Stimulated activated naive CD4-positive, alpha-beta T cell treated with Interleukin-2 at 50 U/mL for 16 hours (primary cell): ENCODE measurements at regions not wholly inside any gene's neighbourhood (a gene's known extent, or its start where the extent isn't known, plus 50 kb on each side); places are given as distances from the start of the nearest gene placed in this dataset.
"Not testable (repeated sequence)": the region's sequence is repeated elsewhere in the genome, so short reads cannot be mapped to it uniquely, and the experiment has no call there.

Experiments used
- DNase-seq: peaks from one replicate; lab custom pipeline; 2025; lab: John Stamatoyannopoulos, UW

DNA sequence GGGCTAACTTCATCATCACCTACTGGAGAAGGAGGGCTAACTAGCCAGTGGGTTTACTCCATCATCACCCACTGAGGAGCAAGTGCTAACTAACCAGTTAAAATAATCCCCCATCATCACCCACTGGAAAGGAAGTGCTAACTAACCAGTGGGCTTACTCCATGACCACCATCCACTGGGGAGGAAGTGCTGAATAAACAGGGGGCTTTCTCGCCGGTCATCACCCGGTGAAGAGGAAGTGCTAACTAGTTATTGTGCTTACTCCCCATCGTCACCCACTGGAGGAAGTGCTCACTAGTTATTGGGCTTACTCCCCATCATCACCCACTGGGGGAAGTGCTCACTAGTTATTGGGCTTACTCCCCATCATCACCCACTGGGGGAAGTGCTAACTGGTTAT, 124.4 kb upstream of the SALL3 start:
- DNase-seq, result no peak

DNA sequence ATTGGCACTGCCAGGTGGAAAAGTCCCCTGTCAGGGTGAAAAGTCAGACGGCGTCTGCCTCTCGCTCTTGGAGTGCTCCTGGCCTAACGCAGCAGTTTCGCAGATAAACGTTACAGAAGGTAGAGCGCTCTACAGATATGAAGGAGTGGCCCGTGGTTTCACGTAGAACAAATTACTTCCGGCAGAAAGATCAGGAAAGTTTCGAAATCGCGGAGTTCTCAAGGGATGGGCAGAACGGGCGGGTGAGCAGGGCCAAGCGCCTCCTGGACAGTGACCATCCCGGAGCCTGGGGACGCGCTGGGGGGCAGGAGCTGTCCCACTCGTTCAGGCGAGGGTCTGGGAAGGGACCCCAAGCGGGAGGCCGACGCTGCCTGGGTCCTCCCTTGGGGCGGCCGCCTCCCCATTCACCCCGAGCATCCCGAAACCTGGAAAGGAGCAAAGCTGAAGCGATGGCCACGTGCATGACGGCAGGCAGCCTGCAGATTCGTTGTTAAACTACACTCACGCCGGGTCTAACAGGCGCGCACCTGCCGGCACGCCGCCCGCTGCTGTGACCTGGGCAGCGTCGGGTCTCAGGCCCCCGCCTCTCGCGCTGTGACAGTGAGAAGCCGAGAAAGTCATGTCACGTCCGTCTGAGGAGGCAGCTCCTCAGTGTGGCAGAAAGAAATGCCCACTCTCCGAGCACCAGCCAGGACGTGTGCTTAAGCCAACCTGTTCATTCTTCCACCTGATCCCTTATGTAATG, 122.9 kb upstream of the SALL3 start:
- no peak for DNase-seq

DNA sequence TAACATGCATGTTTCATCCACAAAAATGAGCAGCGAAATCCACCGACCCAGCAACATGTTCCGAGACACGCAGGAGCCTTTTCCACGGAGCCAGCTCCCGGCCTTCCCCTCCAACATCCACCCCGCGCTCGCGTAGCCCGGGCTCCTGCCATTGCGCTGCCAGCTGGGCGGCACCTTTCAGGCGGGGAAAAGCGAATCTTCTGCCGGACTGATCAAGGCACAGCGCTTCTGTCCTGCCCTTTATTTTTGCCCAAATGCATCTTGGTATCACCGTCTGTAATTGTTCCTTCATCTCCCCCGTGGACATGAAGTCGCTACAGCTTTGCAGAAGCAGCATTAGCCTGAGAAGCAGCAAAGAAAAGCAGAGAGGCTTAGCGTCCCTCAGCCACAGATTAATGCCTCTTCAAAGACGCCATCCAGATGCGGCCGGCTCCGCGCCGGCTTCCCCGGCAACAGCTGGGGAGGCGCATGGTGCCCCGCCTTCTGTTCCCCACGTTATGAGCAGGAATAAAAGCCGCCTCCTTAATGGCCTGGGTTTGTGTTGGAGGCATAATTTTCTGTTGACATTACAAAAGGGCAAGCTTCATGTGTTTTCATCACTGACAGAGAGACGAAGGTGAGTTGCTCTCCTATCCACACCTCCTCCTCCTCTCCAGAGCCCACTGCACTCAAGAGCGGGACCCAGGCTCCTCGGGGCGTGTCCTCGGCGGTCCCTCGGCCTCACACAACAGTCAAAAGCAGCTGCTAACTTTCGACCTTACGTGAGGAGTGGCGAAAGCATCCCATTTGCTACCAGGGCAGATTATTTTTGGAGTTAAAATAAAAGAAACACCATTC, 122.1 kb upstream of the SALL3 start:
- no peak for DNase-seq

DNA sequence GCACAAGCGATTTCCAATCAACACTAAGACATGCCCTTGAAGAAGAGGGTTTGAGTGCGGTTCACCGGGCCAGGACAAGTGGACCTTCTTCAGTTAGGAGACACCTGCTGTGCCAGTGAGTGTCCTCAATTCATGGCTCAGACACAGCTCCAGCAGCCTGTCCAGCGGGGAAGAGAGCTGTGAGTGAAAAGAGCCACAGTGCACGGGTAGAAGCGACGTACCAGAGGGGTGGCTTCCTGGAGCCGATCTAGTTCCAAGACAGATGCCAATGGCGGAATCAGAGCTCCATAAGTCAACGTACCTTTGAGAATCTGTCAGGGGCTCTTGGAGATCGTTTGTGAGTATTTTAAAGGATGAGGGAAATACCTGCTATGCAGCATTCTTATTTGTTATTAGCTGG, 119.9 kb upstream of the SALL3 start:
- no peak for DNase-seq

DNA sequence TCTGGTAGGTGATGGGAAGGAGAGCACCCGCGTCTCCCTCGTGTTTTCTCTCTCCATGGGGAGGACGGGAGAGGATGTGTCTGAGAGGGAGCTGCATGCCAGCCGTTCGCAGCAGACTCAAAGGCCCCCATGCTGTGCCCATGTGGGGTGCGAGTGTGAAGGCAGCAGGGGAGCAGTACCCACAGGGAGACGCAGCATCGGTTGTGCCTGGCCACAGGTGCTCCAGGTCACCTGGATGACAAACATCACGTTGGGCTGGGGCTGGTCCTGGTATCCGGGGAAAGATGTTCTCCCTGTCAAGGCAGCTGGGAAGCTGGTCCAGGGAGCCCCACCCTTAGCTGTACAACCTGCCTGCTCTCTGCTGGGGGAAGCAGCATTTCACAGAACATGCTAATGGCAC, 119.5 kb upstream of the SALL3 start:
- DNase-seq, result no peak

DNA sequence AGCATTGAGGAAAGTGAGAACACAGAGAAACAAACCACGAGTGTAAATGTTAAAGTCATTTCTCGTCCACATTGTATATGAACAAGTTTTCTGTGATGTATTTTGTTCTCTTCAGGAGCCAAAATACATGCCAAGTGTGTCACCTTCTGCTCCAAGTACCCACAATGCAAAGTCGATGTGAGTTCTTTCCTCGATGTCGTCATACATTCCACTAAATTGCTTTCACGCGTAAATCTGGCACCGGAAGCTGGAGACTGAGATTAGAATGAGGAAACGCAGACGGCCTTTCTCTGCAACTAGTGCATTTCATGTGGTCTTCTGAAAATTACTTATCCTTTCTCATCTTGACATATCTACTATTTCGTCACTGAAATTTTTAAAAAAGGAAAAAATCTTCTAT, 118.5 kb upstream of the SALL3 start:
- no peak for DNase-seq

DNA sequence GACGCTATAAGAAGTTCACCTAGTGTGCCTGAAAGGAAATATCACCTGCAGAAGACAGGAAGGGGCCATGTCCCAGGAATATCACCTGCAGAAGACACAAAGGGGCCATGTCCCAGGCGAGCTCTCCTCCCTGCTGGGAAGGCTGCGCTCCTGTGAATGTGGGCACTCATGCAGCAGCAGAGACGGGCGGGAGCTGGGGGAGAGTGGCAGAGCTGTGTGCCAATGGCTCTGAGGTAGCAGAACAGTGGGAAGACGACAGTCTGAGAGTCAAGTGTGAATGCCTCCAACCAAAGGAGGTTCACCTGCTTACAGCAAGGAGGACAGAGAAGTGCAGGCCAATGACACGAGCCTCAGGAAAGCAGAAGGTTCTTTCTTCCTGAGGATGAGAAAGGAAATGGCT, 117.9 kb upstream of the SALL3 start:
- no peak for DNase-seq

DNA sequence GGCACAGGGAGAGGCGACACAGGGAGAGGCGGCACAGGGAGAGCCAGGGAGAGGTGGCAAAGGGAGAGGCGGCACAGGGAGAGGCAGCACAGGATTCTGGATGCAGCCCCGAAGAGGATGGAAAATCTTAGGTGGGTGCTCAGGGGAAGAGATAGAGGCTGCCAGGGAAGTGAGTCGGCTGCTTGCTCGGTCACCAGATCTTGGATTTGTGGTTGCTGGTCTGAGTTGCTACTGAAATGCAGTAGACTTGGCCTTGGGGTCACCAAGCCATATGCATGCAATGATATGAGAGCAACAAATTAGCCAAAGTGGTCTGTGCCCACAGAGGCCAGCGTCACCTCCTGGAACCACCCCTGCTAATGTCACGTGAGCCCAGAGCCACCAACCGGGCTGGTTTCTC, 117.2 kb upstream of the SALL3 start:
- DNase-seq, result no peak

DNA sequence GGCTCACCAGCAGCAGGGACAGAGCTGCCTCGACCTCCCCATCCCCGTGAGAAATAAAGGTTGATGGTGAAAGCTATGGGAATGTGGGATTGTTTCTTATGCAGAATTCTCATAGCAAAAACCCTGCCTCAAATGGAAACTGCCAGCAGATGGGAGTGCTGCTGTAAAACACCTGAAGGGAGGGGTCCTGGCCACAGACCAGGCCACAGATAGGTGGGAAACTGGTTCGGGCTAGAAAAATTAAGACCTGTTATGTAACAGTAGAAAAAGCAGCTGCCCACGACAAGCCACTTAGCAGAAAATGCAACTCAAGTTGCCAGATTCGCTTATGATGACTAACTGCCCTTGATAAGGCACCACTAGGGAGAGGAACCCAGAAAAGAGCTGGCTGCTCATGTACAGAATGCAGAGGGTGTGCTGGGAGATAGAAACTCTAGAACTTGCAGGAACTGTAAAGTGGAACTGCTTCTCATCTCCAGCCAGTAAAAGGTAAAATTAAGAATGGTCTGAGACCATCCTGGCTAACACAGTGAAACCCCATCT, 114.5 kb upstream of the SALL3 start:
- DNase-seq, result no peak

DNA sequence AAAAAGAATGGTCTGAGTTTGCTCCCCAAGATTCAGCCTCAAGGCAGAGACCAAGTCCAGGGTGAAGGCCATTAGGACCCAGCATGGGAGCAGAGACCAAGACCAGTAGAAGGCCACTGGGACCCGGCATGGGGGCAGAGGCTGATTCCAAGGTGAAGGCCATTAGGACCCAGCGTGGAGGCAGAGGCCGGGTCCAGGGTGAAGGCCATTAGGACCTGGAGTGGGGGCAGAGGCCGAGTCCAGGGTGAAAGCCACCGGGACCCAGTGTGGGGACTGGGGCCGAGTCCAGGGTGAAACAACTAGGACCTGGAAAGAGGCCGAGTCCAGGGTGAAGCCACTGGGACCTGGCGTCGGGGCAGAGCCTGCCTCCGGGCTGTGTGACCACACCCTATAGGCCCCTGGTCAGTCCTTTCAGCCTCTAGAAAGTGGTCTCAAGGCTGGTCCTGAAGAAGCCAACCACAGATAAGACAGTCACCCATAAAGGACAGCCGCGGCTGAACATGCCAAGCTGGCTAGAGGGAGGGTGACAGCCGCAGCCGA, 113.8 kb upstream of the SALL3 start:
- DNase-seq, result no peak

DNA sequence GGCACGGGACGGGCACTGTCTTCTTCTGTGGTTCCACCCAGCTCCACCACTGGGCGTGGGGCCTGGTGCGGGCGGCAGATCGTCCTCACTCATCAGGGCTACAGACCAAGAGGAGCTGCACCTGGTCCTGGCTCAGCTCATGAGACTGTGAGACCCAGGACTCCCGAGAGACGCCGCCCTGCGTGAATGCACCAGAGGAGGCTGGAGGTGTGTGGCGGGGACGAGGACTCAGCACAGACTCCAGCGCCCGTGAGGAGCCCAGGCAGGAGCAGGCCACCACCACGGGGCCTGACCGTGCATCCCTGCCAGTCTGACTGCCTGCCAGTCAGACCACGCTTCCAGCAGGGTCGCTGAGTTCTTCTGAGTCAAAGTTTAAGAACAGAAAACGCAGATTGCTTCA, 112.5 kb upstream of the SALL3 start:
- DNase-seq, result no peak

DNA sequence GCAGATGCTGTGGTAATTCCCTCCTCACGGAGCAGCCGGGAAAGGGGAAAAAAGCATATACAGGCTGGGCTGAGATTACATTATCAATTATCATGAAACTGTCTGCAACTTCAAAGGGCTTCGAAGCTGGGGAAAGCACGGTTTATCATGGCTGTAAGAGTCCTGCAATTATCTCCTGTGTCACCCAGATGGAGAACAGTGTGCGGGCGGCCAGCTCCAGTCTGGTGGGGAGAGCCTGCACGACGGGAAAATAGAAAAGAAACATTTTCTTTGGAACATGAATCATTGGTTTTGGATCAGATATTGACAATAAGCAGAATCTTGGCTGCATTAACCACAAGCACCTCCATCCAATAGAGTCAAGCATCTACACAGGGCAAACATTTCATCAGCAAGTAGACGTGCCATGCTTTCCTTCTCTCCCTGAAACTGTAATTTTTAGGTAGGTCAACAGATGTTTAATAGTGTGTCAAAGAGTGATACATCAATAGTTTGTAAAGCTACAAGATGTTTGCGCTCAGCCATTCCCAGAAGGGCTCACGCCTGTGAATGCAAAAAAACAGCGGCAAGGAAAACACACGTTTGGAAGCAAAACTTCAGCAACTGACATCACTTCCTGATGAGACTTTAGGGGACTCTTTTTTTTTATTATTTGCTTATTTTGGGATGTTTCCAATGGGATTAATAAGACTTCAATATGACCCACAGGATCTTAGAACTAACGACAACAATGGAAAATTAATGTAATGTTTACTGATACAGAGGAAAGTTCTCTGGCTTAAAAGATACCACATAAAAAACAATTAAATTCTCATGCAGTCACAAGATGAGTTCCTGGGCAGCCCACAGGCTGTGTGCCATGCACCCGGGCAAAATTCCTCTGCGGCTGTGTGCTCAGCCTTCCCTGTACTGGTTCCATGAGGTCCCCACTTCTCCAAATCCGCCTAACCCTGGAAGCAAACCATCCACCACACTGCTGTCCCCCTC, 111.0 kb upstream of the SALL3 start:
- no peak for DNase-seq

DNA sequence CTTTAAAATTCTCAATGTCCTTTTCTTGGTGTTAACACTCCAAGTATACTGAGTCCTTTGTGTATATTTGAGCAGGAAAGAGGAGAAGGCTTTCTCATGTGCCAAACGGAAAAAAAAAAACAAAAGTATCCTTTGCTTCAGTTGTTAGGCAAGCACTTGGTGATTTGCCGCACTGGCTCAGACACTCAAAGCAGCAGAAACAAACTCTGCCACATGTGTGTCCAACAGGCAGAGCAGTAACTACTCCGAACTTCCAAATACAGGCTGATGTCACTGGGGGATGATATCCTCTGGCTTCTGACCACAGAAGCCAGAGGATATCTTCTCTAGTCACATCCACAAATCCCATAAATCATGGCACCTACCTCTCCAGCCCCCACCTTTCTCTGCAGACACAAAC, 108.0 kb upstream of the SALL3 start:
- DNase-seq, result no peak

DNA sequence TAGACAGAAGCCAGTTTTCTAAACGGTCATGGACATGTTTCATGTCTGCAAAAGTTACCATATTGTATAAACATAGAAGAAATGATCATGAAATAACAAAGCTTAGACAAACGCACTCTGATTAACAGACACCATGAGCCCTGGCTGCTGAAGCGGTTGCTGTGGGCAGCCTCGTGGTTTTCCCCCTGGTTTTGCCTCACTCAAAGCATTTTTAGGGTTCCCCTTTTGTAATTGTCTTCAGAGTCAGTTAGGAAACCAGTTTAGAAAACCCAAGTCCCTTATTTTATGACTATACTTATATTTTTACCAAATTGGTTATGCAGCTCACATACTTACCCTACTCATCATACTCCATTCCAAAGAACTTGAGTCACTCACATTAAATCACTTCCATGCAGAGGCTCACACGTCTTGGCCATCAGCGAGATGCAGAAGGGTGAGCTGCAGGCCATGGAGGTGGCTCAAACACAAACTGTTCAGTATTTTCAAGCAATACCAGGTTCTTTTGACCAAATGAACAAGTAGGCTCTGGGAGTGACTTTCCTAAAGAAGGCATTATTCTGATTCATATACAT, 105.6 kb upstream of the SALL3 start:
- DNase-seq, result no peak

DNA sequence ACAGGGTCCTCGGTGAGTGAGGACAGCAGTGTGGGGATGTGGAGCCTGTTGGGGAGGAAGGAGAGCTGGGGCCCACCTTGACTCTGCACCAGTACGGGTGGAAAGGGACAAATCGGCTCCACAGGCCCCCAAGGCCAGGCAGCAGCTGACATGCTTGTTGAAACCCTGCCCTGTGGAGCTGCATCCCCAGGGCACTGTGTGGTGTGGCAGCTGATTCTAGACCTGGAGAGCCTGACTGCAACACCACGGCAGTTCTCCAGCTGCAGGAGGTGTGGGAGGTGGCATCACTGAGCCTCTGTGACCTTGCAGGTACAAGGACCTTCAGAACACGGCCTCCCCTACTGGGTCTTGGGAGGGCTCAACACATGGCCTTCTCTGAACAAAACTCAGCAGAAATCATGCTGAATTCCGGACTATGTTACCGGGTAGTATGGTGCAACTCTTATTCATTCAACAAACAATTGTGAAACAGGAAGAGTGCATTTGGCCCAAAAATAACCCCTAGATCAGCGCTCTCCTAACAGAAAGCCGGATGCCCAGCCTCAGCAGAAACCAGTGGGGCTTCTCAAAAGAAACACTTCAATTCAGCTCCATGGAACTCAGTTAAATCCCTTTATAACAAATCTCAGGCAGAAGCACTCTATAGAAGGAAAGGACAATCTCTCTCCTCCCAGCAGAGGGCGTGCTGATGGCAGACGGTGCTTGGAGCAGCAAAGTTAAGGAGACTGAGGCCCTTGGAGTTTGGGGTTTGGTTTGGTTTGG, 104.4 kb upstream of the SALL3 start:
- DNase-seq, result no peak

DNA sequence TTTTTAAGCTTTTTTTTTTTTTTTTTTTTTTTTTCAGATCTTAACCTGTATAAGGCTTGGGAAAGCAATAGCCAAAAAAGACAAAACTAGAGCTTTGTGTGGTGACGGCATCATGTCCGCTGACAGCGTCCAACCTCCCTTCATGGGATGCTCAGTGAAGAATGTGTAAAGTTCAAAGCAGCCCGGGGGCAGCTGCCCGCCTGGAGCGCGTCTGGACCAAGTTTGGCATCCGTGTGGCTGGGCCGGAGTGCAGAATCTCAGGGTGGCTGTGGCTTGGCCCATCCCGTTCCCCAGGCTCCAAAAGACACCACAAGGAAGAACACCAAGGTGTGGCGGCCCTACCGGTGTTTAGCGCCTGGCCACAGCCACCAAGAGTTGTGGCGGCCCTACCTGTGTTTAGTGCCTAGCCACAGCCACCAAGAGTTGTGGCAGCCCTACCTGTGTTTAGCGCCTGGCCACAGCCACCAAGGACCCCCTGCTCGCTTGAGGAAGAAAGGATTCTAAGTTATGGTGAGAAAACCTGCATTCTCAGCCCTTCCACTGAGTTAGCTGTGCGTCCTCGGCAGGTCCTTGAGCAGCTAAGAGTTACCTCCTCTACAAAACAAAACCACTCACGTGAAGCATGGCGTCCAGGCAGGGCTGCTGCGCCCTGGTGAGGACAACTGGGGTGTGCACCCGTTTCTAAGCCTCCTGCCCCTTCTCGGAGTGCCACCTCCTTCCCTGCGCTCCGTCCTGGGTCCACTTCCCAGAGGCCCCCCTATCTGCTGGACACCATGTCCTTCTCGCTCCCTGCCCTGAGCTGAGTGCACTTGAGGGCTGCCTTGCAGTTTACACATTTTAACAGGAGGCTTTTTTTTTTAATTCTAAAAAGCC, 103.6 kb upstream of the SALL3 start:
- no peak for DNase-seq

DNA sequence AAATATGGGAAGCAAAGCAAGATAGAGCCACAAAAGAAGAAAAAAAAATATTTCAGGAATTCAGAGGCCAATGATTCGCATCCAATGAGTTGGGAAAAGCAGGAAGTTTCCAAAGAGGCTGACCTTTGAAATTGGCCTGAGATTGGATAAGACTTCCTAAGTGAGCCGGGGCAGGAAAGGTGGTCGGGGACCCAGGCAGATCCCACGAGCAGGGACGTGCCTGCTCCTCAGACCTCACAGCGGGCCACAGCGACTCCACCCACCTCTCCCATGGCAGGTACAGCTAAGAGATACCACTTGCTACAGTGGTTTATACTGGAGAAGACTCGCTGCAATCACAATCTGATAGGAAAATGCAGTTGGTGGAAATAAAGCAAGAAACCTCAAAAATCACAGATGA, 102.8 kb upstream of the SALL3 start:
- DNase-seq, result no peak

DNA sequence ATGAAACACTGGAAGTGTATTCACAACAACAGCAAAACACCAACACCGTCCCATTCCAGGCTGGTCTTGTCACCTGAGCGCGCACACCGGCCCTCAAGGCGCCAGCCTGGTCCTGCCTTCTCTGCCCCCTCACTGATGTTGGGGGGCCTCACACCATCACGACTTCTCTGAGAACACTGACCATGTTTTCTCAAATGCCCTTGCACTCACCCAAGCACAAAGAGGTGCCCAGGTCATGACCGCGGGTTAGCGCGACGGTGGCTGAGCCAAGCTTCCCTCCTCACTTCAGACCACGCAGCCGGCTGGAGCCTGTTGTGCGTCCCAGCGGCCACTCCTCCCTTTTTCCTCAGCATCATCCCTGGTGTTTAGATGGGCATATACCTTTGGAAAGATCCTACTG, 101.3 kb upstream of the SALL3 start:
- no peak for DNase-seq

DNA sequence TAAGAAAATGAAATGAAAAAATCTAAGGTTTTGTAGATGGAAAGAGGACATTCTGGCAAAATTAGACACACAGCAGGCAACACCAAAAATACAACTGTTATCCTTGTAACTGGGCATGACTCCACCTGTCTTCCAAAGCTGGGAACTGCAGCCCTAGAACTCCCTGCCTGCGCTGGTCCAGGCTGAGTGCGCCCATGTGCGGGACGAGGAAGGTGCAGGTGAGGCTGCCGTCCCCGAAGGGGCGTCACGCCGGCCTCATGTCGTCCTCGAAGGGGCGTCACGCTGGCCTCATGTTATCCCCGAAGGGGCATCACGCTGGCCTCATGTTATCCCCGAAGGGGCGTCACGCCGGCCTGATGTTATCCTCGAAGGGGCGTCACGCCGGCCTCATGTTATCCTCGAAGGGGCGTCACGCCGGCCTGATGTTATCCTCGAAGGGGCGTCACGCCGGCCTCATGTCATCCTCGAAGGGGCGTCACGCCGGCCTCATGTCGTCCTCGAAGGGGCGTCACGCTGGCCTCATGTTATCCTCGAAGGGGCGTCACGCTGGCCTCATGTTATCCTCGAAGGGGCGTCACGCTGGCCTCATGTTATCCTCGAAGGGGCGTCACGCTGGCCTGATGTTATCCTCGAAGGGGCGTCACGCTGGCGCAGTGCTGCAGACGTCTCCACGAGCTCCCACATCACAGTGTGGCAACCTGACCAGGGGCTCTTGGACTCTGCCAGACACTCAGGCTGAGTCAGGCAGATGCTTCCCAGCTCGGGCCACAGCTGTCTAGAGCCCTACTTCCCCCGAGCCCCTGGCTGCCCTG, 100.3 kb upstream of the SALL3 start:
- not testable (repeated sequence) for DNase-seq
